Testis (tissue), 2 donors: ENCODE measurements at regions not wholly inside any gene's neighbourhood (a gene's known extent, or its start where the extent isn't known, plus 50 kb on each side); places are given as distances from the start of the nearest gene placed in this dataset.

Experiments
- CTCF ChIP-seq, 3 experiments: fragments of 450-650 bp in 2 of 3; fragments of 200-600 bp in 1 of 3; sonication (generic) in 1 of 3; IDR thresholded peaks; one replicate each; pipeline ENCODE4 v1.5.1; 2016 to 2019; ENCODE audit warnings: antibody characterized with exemption in 3 of 3, mild to moderate bottlenecking in 2 of 3, moderate library complexity in 1 of 3
- POLR2A ChIP-seq: fragments of 450-650 bp; IDR thresholded peaks from one replicate; pipeline ENCODE4 v1.6.1; 2017; ENCODE audit warnings: antibody characterized with exemption, mild to moderate bottlenecking, moderate library complexity

DNA sequence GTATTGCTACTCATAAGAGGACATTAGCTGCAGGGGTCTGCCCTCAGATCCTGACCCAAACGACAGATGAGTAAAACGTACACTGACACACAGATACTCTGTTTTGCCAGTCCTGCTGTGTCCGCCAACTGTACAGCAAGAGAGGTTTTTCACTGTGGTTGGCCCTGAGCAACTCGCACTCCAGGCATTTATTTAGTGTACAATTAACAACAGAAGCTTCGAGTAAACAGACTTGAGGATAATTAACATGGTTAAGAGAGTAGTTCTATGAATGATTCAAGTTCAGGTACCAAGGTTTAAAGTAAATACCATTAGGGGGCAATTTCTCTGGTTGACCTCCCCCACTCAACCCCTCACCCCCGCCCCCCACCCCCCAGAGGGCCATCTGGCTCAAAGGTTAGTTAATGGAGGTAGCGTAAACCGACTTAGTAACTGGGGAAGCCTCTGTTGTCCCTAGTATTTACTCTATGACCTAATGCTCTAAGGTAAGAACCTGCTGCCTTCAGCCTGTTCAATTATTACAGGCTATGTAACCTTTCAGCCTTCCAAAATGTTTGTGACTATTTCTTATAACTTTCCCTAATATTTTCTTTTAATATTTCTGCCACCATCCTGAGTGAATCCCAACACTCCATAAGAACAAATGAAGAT, 103.9 kb upstream of the XIRP2 start:
- TF ChIP-seq CTCF (IDR thresholded peaks at IDR 0.05) = no peak
- no peak for TF ChIP-seq POLR2A
